H1 (cell line): ENCODE measurements at regions not wholly inside any gene's neighbourhood (a gene's known extent, or its start where the extent isn't known, plus 50 kb on each side); places are given as distances from the start of the nearest gene placed in this dataset.

Experiments
- CBX5 ChIP-seq: fragments of 300-800, 300-1000 bp; sonication (generic); IDR thresholded peaks from 2 replicates; pipeline ENCODE4 v1.7.1; 2016; ENCODE audit warnings: antibody characterized with exemption, low read length, low read depth
- MAX ChIP-seq: IDR thresholded peaks from 2 replicates; pipeline ENCODE4 v1.6.1; 2012; ENCODE audit warnings: inconsistent platforms
- NANOG ChIP-seq: IDR thresholded peaks from 2 replicates; pipeline ENCODE4 v1.6.1; 2011; ENCODE audit warnings: low read length, low read depth, mild to moderate bottlenecking, inconsistent platforms; ENCODE audit not compliant: insufficient read depth, poor library complexity, severe bottlenecking
- RXRA ChIP-seq: IDR thresholded peaks from 2 replicates; pipeline ENCODE4 v1.6.1; 2011; ENCODE audit warnings: low read depth, mild to moderate bottlenecking, low read length, moderate library complexity; ENCODE audit not compliant: insufficient read depth
- TF ChIP-seq, protein P1 (sequence below), 3 experiments: IDR thresholded peaks; 1 replicate in 2 of 3; 2 replicates in 1 of 3; pipeline versions ENCODE4 v1.5.1 to v1.6.1; 2011; ENCODE audit warnings: low read length in 3 of 3, mild to moderate bottlenecking in 3 of 3, inconsistent platforms in 2 of 3, low read depth in 1 of 3, moderate library complexity in 1 of 3; ENCODE audit not compliant: insufficient read depth in 1 of 3; ENCODE audit errors: control extremely low read depth in 1 of 3

GRCh38 chr9:115601434-115601833 is 483.5 kb upstream of the TNC start (continued):
- TF ChIP-seq, protein P1, sequence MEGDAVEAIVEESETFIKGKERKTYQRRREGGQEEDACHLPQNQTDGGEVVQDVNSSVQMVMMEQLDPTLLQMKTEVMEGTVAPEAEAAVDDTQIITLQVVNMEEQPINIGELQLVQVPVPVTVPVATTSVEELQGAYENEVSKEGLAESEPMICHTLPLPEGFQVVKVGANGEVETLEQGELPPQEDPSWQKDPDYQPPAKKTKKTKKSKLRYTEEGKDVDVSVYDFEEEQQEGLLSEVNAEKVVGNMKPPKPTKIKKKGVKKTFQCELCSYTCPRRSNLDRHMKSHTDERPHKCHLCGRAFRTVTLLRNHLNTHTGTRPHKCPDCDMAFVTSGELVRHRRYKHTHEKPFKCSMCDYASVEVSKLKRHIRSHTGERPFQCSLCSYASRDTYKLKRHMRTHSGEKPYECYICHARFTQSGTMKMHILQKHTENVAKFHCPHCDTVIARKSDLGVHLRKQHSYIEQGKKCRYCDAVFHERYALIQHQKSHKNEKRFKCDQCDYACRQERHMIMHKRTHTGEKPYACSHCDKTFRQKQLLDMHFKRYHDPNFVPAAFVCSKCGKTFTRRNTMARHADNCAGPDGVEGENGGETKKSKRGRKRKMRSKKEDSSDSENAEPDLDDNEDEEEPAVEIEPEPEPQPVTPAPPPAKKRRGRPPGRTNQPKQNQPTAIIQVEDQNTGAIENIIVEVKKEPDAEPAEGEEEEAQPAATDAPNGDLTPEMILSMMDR (IDR thresholded peaks at IDR 0.05; ENCODE audit: control extremely low read depth in 1 of 3, insufficient read depth in 1 of 3, low read depth in 1 of 3, low read length in 3 of 3) = no peak
- no peak for TF ChIP-seq NANOG
- no peak for TF ChIP-seq CBX5
- TF ChIP-seq RXRA = no peak
- TF ChIP-seq MAX = no peak
